CD4-positive, alpha-beta T cell (primary cell): ENCODE measurements at regions not wholly inside any gene's neighbourhood (a gene's known extent, or its start where the extent isn't known, plus 50 kb on each side); places are given as distances from the start of the nearest gene placed in this dataset.

Experiments
- ATAC-seq: fragments of 200-7000 bp; cut with Tn5 transposase; one replicate; pipeline ENCODE4 v1.10.0; 2022; ENCODE audit warnings: mild to moderate bottlenecking; ENCODE audit not compliant: poor library complexity
- CTCF ChIA-PET: fragments of 350-600 bp; sonication (Branson Sonifier 250); formaldehyde crosslinking; loops from one replicate; lab custom pipeline; 2021; ENCODE audit warnings: antibody characterized with exemption, inconsistent platforms; lab: Charles Lee
- POLR2A ChIA-PET: fragments of 350-600 bp; sonication (Branson Sonifier 250); formaldehyde crosslinking; loops from one replicate; lab custom pipeline; 2021; ENCODE audit warnings: antibody characterized with exemption, inconsistent platforms; lab: Charles Lee
- DNase-seq, 14 experiments: peaks; one replicate each; pipeline ENCODE4 v3.0.0-alpha.2; 2013 to 2020; ENCODE audit warnings: mixed read lengths in 2 of 14
- H3K27ac ChIP-seq, 2 donors: one replicate each; pipeline versions ENCODE4 v1.5.1 to v1.7.0; 2013; ENCODE audit warnings: low read length in 2 of 2, low read depth in 1 of 2, mild to moderate bottlenecking in 1 of 2
- H3K27me3 ChIP-seq, 2 experiments: 1 replicate in 1 of 2; 2 replicates in 1 of 2; pipeline versions ENCODE4 v1.6.1 to v1.7.0; 2013; ENCODE audit warnings: low read length in 2 of 2, control low read depth in 1 of 2, mild to moderate bottlenecking in 1 of 2, moderate library complexity in 1 of 2; ENCODE audit not compliant: insufficient read depth in 2 of 2, control insufficient read depth in 1 of 2
- H3K36me3 ChIP-seq: one replicate; pipeline ENCODE4 v1.6.1; 2013; ENCODE audit warnings: low read length, control low read depth; ENCODE audit not compliant: insufficient read depth
- H3K4me1 ChIP-seq: one replicate; pipeline ENCODE4 v1.6.1; 2013; ENCODE audit warnings: low read length, control low read depth; ENCODE audit not compliant: insufficient read depth
- H3K4me3 ChIP-seq: one replicate; pipeline ENCODE4 v1.5.1; 2013; ENCODE audit warnings: mild to moderate bottlenecking, low read length, moderate library complexity
- H3K9me3 ChIP-seq, 2 experiments: 1 replicate in 1 of 2; 2 replicates in 1 of 2; pipeline versions ENCODE4 v1.6.1 to v1.7.0; 2013; ENCODE audit warnings: low read length in 2 of 2, mild to moderate bottlenecking in 2 of 2, control low read depth in 1 of 2, moderate library complexity in 1 of 2; ENCODE audit not compliant: control insufficient read depth in 1 of 2, insufficient read depth in 1 of 2
- H3K27ac Mint-ChIP-seq: one replicate; pipeline ENCODE4 v1.8.0; 2020; ENCODE audit warnings: mixed read lengths
- H3K27me3 Mint-ChIP-seq: one replicate; pipeline ENCODE4 v1.8.0; 2021; ENCODE audit warnings: mixed read lengths
- H3K36me3 Mint-ChIP-seq: one replicate; pipeline ENCODE4 v1.8.0; 2021; ENCODE audit warnings: low read depth, mixed read lengths
- H3K4me1 Mint-ChIP-seq: one replicate; pipeline ENCODE4 v1.8.0; 2021; ENCODE audit warnings: low read depth, mixed read lengths
- H3K4me3 Mint-ChIP-seq: one replicate; pipeline ENCODE4 v1.8.0; 2020; ENCODE audit warnings: mild to moderate bottlenecking, mixed read lengths
- H3K9me3 Mint-ChIP-seq: one replicate; pipeline ENCODE4 v1.8.0; 2020; ENCODE audit warnings: mixed read lengths
- CTCF ChIP-seq: fragments of 200-600 bp; IDR thresholded peaks from one replicate; pipeline ENCODE4 v1.8.0; 2022; ENCODE audit warnings: antibody characterized with exemption, mild to moderate bottlenecking
- intact Hi-C, 2 experiments: fragments of 100-400 bp; cut with DNase I in 1 of 2; cut with micrococcal nuclease in 1 of 2; formaldehyde crosslinking; loops; one replicate each; pipeline versions ENCODE4 v1.15.1 to v1.9.0; 2023 to 2025; cut with DNase I, micrococcal nuclease

GRCh38 chr11:19661827-19662226 is 50.8 kb upstream of the NAV2 start:
- H3K4me1 ChIP-seq, result peaks cover 6% of the 10 kb centered on the region
- no peak overlapping the region for H3K4me3 Mint-ChIP-seq
- H3K36me3 ChIP-seq, result no peaks in the 10 kb centered on the region
- no peak for DNase-seq
- no peak overlapping the region for H3K27ac Mint-ChIP-seq
- peaks cover 0 to 2% of the 10 kb centered on the region in 2 experiments for H3K27me3 ChIP-seq
- no peak for ATAC-seq
- intact Hi-C loops, result no loop called here
- H3K27me3 Mint-ChIP-seq, result peaks cover 5% of the 10 kb centered on the region
- H3K4me3 ChIP-seq, result no peak overlapping the region
- no peaks in the 10 kb centered on the region for H3K36me3 Mint-ChIP-seq
- POLR2A ChIA-PET, result no interaction called here
- H3K27ac ChIP-seq, result no peak overlapping the region
- CTCF ChIA-PET, result no interaction called here
- TF ChIP-seq CTCF, result no peak
- no peaks in the 10 kb centered on the region for H3K9me3 Mint-ChIP-seq
- H3K4me1 Mint-ChIP-seq, result no peaks in the 10 kb centered on the region
- H3K9me3 ChIP-seq, result no peaks in the 10 kb centered on the region

GRCh38 chr11:19660076-19660475 is 52.6 kb upstream of the NAV2 start:
- Mint-ChIP-seq H3K4me3 (no peak overlapping the region), H3K27me3 (no peaks in the 10 kb centered on the region), H3K36me3 (no peaks in the 10 kb centered on the region), H3K9me3 (no peaks in the 10 kb centered on the region), H3K27ac (no peak overlapping the region), H3K4me1 (no peaks in the 10 kb centered on the region)
- H3K27me3 ChIP-seq, result no peaks in the 10 kb centered on the region
- ChIA-PET CTCF (no interaction called here), POLR2A (no interaction called here)
- peaks cover 6% of the 10 kb centered on the region for H3K4me1 ChIP-seq
- DNase-seq, result peak in 5 of 14 experiments; percentile 2 to 54 (median 28)
- no peak for ATAC-seq
- no peak for TF ChIP-seq CTCF
- no peaks in the 10 kb centered on the region for H3K36me3 ChIP-seq
- no peaks in the 10 kb centered on the region for H3K9me3 ChIP-seq
- H3K27ac ChIP-seq, result no peak overlapping the region
- intact Hi-C loops, result no loop called here
- H3K4me3 ChIP-seq, result no peak overlapping the region

- no peak overlapping the region for H3K27ac ChIP-seq
- Mint-ChIP-seq H3K27ac (no peak overlapping the region), H3K36me3 (no peaks in the 10 kb centered on the region), H3K9me3 (no peaks in the 10 kb centered on the region), H3K27me3 (no peaks in the 10 kb centered on the region), H3K4me1 (no peaks in the 10 kb centered on the region), H3K4me3 (no peak overlapping the region)
- POLR2A ChIA-PET, result no interaction called here
- ATAC-seq (no peak), DNase-seq (no peak)
- H3K4me3 ChIP-seq, result no peak overlapping the region
- H3K9me3 ChIP-seq, result no peaks in the 10 kb centered on the region
- no peaks in the 10 kb centered on the region for H3K36me3 ChIP-seq
- peaks cover 6% of the 10 kb centered on the region for H3K4me1 ChIP-seq
- CTCF ChIA-PET, result no interaction called here
- no peaks in the 10 kb centered on the region for H3K27me3 ChIP-seq
- TF ChIP-seq CTCF, result no peak
- intact Hi-C loops, result no loop called here
Observed at GRCh38 chr11:19659529-19659928, 53.1 kb upstream of the NAV2 start.
